Neuronal stem cell (in vitro differentiated cells): ENCODE measurements at regions not wholly inside any gene's neighbourhood (a gene's known extent, or its start where the extent isn't known, plus 50 kb on each side); places are given as distances from the start of the nearest gene placed in this dataset.
A peak's percentile ranks its signal among the peaks of the same experiment; 100 is the strongest.
"Not testable (repeated sequence)": the region's sequence is repeated elsewhere in the genome, so short reads cannot be mapped to it uniquely, and the experiment has no call there.

Source experiments
- DNase-seq: peaks from one replicate; pipeline ENCODE4 v3.0.0-alpha.2; 2013; ENCODE audit warnings: low spot score
- H2AFZ ChIP-seq: one replicate; pipeline ENCODE4 v1.6.1; 2013; ENCODE audit warnings: mild to moderate bottlenecking, low read length, inconsistent platforms
- H2AK5ac ChIP-seq: 2 replicates; pipeline ENCODE4 v1.6.1; 2013; ENCODE audit warnings: low read depth, mild to moderate bottlenecking, inconsistent platforms, low read length, moderate library complexity, mixed read lengths
- H2BK120ac ChIP-seq: 2 replicates; pipeline ENCODE4 v1.6.1; 2013; ENCODE audit warnings: low read depth, mild to moderate bottlenecking, inconsistent platforms, low read length, moderate library complexity, mixed read lengths
- H2BK12ac ChIP-seq: one replicate; pipeline ENCODE4 v1.6.1; 2013; ENCODE audit warnings: low read length, inconsistent platforms
- H2BK15ac ChIP-seq: 2 replicates; pipeline ENCODE4 v1.6.1; 2013; ENCODE audit warnings: mild to moderate bottlenecking, low read length, inconsistent platforms, mixed read lengths
- H2BK5ac ChIP-seq: one replicate; pipeline ENCODE4 v1.6.1; 2013; ENCODE audit warnings: inconsistent platforms, mild to moderate bottlenecking, low read length, moderate library complexity
- H3K14ac ChIP-seq: one replicate; pipeline ENCODE4 v1.6.1; 2013; ENCODE audit warnings: low read length, inconsistent platforms
- H3K18ac ChIP-seq: 2 replicates; pipeline ENCODE4 v1.6.1; 2013; ENCODE audit warnings: low read length, inconsistent platforms
- H3K23ac ChIP-seq: 2 replicates; pipeline ENCODE4 v1.6.1; 2013; ENCODE audit warnings: low read depth, mild to moderate bottlenecking, mixed read lengths, low read length, inconsistent platforms; ENCODE audit not compliant: poor library complexity
- H3K27ac ChIP-seq: replicated peaks from 3 replicates; pipeline ENCODE4 v1.5.1; 2013; ENCODE audit warnings: low read length, inconsistent platforms
- H3K27me3 ChIP-seq, 3 experiments: 2 replicates each; pipeline ENCODE4 v1.6.1; 2013; ENCODE audit warnings: low read length in 3 of 3, mild to moderate bottlenecking in 2 of 3, inconsistent platforms in 1 of 3, low read depth in 1 of 3, mixed read lengths in 1 of 3, moderate library complexity in 1 of 3; ENCODE audit not compliant: control insufficient read depth in 3 of 3, insufficient read depth in 3 of 3
- H3K36me3 ChIP-seq, 2 donors: replicated peaks in 1 of 2; 2 replicates each; pipeline ENCODE4 v1.6.1; 2013; ENCODE audit warnings: low read length in 2 of 2; ENCODE audit not compliant: control insufficient read depth in 2 of 2, insufficient read depth in 2 of 2
- H3K4ac ChIP-seq: 2 replicates; pipeline ENCODE4 v1.6.1; 2013; ENCODE audit warnings: inconsistent platforms, mild to moderate bottlenecking, low read length, moderate library complexity
- H3K4me1 ChIP-seq, 2 donors: 1 replicate in 1 of 2; 2 replicates in 1 of 2; pipeline ENCODE4 v1.6.1; 2013; ENCODE audit warnings: low read length in 2 of 2, low read depth in 1 of 2; ENCODE audit not compliant: control insufficient read depth in 2 of 2, insufficient read depth in 1 of 2
- H3K4me2 ChIP-seq: one replicate; pipeline ENCODE4 v1.6.1; 2013; ENCODE audit warnings: mild to moderate bottlenecking, low read length, inconsistent platforms; ENCODE audit not compliant: insufficient read depth, poor library complexity, severe bottlenecking
- H3K4me3 ChIP-seq, 2 donors: 2 replicates each; pipeline ENCODE4 v1.5.1; 2013; ENCODE audit warnings: low read length in 2 of 2, mild to moderate bottlenecking in 2 of 2, inconsistent platforms in 1 of 2, moderate library complexity in 1 of 2
- H3K79me1 ChIP-seq: one replicate; pipeline ENCODE4 v1.6.1; 2013; ENCODE audit warnings: low read depth, mild to moderate bottlenecking, inconsistent platforms, low read length, moderate library complexity
- H3K9ac ChIP-seq: one replicate; pipeline ENCODE4 v1.6.1; 2013; ENCODE audit warnings: mild to moderate bottlenecking, low read depth, low read length, inconsistent platforms; ENCODE audit not compliant: poor library complexity
- H3K9me3 ChIP-seq, 2 donors: replicated peaks in 1 of 2; 2 replicates each; pipeline versions ENCODE3 to v1.6.1; 2013; ENCODE audit warnings: low read length in 2 of 2, mild to moderate bottlenecking in 2 of 2, inconsistent platforms in 1 of 2, low read depth in 1 of 2, mixed read lengths in 1 of 2, moderate library complexity in 1 of 2; ENCODE audit not compliant: control insufficient read depth in 2 of 2, insufficient read depth in 1 of 2
- H4K8ac ChIP-seq: one replicate; pipeline ENCODE4 v1.6.1; 2013; ENCODE audit warnings: low read depth, mild to moderate bottlenecking, inconsistent platforms, low read length, moderate library complexity
- H4K91ac ChIP-seq: one replicate; pipeline ENCODE4 v1.6.1; 2013; ENCODE audit warnings: low read length, low read depth, mild to moderate bottlenecking, inconsistent platforms; ENCODE audit not compliant: poor library complexity
- WGBS, 2 donors: extraction: QIAGEN DNeasy Blood & Tissue Kit; methylation state at CpG; one replicate each; pipeline ENCODE4 v1.1.7; 2013; ENCODE audit warnings: missing lambda C conversion rate in 2 of 2, mixed read lengths in 1 of 2; ENCODE audit not compliant: insufficient read length in 2 of 2, insufficient replicate concordance in 1 of 2; ENCODE audit errors: extremely low coverage in 2 of 2; 5-methylcytosine and 5-hydroxymethylcytosine counted together

DNA sequence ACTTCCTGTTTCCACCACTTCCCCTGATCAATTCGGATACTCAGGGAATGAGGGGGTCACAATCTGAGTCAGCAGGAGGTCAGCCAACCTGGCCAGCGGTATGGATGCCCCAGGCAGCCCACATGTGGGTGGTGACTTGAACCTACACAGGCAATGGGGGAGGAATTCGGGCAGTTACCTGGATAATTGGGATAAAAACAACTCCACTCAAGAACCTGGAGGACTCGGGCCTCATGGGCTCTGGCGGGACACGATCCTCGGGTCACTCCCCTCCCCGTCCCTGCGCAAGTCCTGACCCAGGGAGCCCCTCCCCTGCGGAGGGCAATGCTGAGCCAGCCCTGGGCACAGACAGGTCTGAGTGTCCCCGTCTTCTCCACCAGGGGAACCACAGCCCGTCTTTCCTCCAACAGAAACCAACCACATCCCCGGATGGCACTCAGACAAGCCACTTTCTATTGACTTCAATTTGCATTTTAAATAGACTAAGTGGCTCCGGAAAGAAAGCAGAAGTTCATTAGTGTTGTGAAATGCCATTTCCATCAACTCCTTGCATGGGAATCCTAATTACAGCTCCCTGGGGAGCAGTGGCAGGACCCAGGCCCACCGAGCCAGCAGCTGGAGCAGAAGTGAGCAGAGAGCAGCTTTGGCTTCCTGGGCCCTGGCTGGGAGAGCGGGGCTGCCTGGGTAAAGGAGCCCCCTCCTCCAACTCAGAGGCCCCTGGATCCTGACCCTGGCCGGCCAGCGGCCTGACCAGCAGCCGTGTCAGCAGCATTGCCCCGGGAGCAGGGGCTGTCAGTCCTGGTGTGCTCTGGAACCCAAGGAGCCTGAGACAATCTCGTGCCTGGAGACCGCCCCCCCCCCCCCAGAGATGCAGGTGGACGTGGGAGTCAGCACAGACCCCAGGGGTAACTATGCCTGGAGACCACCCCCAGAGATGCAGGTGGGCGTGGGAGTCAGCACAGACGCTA is 374.1 kb downstream of the ADGRD1 start:
- Histone ChIP-seq H3K36me3 (no peaks in the 10 kb centered on the region), H2BK5ac (no peak overlapping the region), H2BK12ac (no peak overlapping the region), H3K27me3 (no peaks in the 10 kb centered on the region), H3K4me2 (no peak overlapping the region), H2BK120ac (no peak overlapping the region), H2AFZ (peak overlapping the region; percentile 40), H3K79me1 (no peaks in the 10 kb centered on the region), H2BK15ac (no peak overlapping the region), H3K18ac (no peak overlapping the region), H3K4ac (no peak overlapping the region), H3K14ac (no peak overlapping the region), H4K91ac (no peak overlapping the region), H3K9me3 (peaks cover 1% of the 10 kb centered on the region in 2 donors), H3K9ac (no peak overlapping the region), H3K23ac (no peak overlapping the region), H3K27ac (no peak overlapping the region), H4K8ac (no peak overlapping the region), H2AK5ac (no peak overlapping the region), H3K4me1 (no peaks in the 10 kb centered on the region), H3K4me3 (no peak overlapping the region)
- no peak for DNase-seq
- no CpG with 5 or more reads among the region's 25 CpGs for WGBS, 2 donors

DNA sequence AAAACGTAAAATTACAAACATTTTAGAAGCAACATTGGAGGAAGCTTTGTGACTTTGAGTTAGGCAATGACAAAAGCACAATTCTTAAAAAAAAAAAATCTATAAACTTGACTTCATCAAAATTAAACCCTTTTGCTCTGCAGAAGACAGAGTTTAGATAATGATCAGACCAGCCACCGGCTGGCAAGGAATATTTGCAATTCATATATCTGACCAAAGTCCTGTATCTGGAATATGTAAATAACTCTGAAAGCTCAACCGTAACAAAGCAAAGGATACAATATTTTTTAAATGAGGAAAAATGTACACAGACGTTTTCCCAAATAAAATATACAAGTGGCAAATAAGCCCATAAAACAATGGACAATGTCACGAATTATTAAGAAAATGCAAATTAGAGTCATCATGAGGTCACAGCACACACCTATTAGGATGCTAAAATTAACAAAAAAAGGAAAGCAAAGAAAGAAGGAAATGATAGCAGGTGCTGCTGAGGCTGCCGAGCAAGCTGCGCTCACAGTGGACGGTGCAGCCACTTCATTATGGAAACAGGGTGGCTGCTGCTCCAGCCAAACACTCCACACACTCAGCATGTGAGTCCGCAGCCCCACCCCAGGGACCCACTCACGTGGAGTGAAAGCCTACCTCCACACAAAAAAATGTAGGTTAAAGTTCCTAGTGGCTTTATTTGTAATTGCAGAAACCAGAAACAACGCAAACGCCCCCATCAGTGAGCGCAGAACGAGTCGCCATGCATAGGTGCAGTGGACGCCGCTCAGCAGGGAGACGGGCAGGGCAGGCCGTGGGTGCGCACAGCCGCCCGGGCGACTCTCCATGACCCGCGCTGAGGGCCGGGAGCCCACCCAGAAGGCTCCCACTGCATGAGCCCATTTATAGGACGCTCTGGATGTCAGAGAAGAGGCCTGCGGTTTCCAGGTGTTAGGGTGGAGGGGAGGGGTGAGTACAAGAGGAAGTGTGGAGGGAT is 375.4 kb downstream of the ADGRD1 start:
- not testable (repeated sequence) for DNase-seq, H4K91ac ChIP-seq, H3K9me3 ChIP-seq, H3K4ac ChIP-seq, H3K4me2 ChIP-seq, H2AFZ ChIP-seq, H2BK15ac ChIP-seq, H2AK5ac ChIP-seq, H3K4me3 ChIP-seq, H2BK12ac ChIP-seq, H3K27me3 ChIP-seq, H3K4me1 ChIP-seq, H3K27ac ChIP-seq, H4K8ac ChIP-seq, H2BK5ac ChIP-seq, H2BK120ac ChIP-seq, H3K79me1 ChIP-seq, H3K36me3 ChIP-seq, H3K18ac ChIP-seq, H3K23ac ChIP-seq, H3K14ac ChIP-seq, H3K9ac ChIP-seq
- no CpG with 5 or more reads among the region's 28 CpGs for WGBS, 2 donors

DNA sequence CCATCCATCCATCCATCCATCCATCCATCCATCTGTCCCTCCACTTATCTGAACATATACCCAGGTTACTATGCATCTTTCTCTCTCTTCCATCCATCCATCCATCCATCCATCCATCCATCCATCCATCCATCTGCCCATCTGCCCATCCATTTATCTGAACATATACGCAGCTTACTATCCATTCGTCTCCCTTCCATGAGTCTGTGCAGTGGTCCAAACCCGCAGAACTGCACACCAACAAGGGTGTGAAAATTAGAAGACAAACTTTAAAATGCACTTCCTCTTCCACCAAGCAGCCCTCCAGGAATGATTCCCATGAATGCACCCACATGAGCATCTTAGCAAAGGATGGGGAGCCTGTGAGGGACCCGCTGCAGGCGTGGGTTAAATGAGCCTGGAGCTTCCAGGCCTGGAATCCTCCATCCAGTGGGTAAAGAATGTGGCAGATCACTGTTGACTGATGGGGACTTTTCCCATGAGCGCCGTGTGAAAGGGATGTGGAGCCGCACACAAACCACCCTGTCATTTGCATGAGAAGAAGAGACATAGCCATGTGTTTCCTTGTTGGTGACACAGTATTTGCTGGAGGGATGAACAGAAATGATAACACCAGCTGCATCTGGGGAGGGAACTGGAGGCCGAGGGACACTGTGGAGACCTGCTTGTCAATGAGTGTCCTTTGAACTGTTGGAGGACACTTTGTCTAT is 376.6 kb downstream of the ADGRD1 start:
- Histone ChIP-seq H4K91ac (no peak overlapping the region), H3K4me2 (no peak overlapping the region), H3K27me3 (no peaks in the 10 kb centered on the region), H2BK120ac (no peak overlapping the region), H3K4ac (no peak overlapping the region), H3K79me1 (peaks cover 2% of the 10 kb centered on the region), H2BK15ac (no peak overlapping the region), H2AFZ (no peak overlapping the region), H4K8ac (no peak overlapping the region), H3K4me3 (no peak overlapping the region), H3K27ac (no peak overlapping the region), H3K23ac (no peak overlapping the region), H2BK5ac (no peak overlapping the region), H2AK5ac (no peak overlapping the region), H3K36me3 (no peaks in the 10 kb centered on the region), H3K9me3 (peaks cover 0 to 1% of the 10 kb centered on the region in 2 donors), H3K9ac (no peak overlapping the region), H3K18ac (no peak overlapping the region), H3K14ac (no peak overlapping the region), H2BK12ac (no peak overlapping the region), H3K4me1 (no peaks in the 10 kb centered on the region)
- WGBS, 2 donors, result no CpG with 5 or more reads among the region's 9 CpGs
- no peak for DNase-seq
